K562 (cell line): ENCODE measurements at regions not wholly inside any gene's neighbourhood (a gene's known extent, or its start where the extent isn't known, plus 50 kb on each side); places are given as distances from the start of the nearest gene placed in this dataset.

Experiments
- BRCA1 ChIP-seq, 2 experiments: fragments of 450-650 bp in 1 of 2; sonication (generic) in 1 of 2; formaldehyde crosslinking in 1 of 2; IDR thresholded peaks; 2 replicates each; pipeline versions ENCODE4 v1.5.0 to v1.6.1; 2017 to 2020; ENCODE audit warnings: mild to moderate bottlenecking in 1 of 2, missing genetic modification reagents in 1 of 2
- CEBPB ChIP-seq: fragments of 450-650 bp; IDR thresholded peaks from 2 replicates; pipeline ENCODE4 v1.6.1; 2016; ENCODE audit warnings: missing genetic modification characterization, missing compliant biosample characterization
- CTCF ChIP-seq, 3 experiments: IDR thresholded peaks in 2 of 3; conservative IDR thresholded peaks in 1 of 3; 2 replicates each; pipeline ENCODE4 v1.5.1; 2011 to 2012; ENCODE audit warnings: low read length in 3 of 3, mild to moderate bottlenecking in 3 of 3, control low read depth in 2 of 3, improper control_type of control experiment in 1 of 3, inconsistent platforms in 1 of 3, low read depth in 1 of 3, mixed read lengths in 1 of 3, moderate library complexity in 1 of 3; ENCODE audit not compliant: insufficient read depth in 2 of 3
- HDAC6 ChIP-seq: IDR thresholded peaks from 2 replicates; pipeline ENCODE4 v1.6.1; 2012; ENCODE audit warnings: low read depth, mild to moderate bottlenecking, control low read depth, inconsistent platforms, low read length, moderate library complexity
- HNRNPL ChIP-seq: fragments of 200-400 bp; formaldehyde crosslinking; IDR thresholded peaks from 2 replicates; pipeline ENCODE4 v1.6.1; 2017; ENCODE audit warnings: low read depth, mild to moderate bottlenecking, low read length
- NFYB ChIP-seq: IDR thresholded peaks from 2 replicates; pipeline ENCODE4 v1.6.1; 2011; ENCODE audit warnings: mild to moderate bottlenecking, moderate library complexity; ENCODE audit not compliant: insufficient read length; ENCODE audit errors: extremely low read depth
- SPI1 ChIP-seq: IDR thresholded peaks from 2 replicates; pipeline ENCODE4 v1.6.1; 2011; ENCODE audit warnings: low read depth, low read length, control low read depth, borderline replicate concordance
- SRF ChIP-seq, 2 experiments: fragments of 250-450, 450-650 bp in 1 of 2; sonication (Bioruptor Pico) in 1 of 2; sonication (generic) in 1 of 2; formaldehyde crosslinking; IDR thresholded peaks; 2 replicates each; pipeline versions ENCODE4 v1.5.0 to v1.5.1; 2020 to 2022; ENCODE audit warnings: mild to moderate bottlenecking in 1 of 2, missing genetic modification reagents in 1 of 2
- SUPT5H ChIP-seq: fragments of 450-650 bp; IDR thresholded peaks from 2 replicates; pipeline ENCODE4 v1.6.1; 2016
- ZNF707 ChIP-seq: fragments of 250-450 bp; sonication (Bioruptor Pico); conservative IDR thresholded peaks from 2 replicates; pipeline ENCODE4 v1.8.0; 2022; ENCODE audit warnings: inconsistent platforms, mild to moderate bottlenecking, moderate library complexity
- ZNF740 ChIP-seq, 3 experiments: fragments of 200-800 bp in 1 of 3; sonication (Bioruptor generic) in 1 of 3; sonication (generic) in 1 of 3; formaldehyde crosslinking in 1 of 3; IDR thresholded peaks; 2 replicates each; pipeline versions ENCODE4 v1.6.1 to v1.8.0; 2016 to 2022; ENCODE audit warnings: mild to moderate bottlenecking in 2 of 3, missing compliant biosample characterization in 2 of 3, missing genetic modification characterization in 2 of 3, missing genetic modification reagents in 1 of 3
- TF ChIP-seq, protein P1 (sequence below): fragments of 200-800 bp; sonication (Bioruptor generic); IDR thresholded peaks from 2 replicates; pipeline ENCODE4 v1.6.1; 2017; ENCODE audit warnings: missing genetic modification characterization, missing compliant biosample characterization
- TF ChIP-seq, protein P2 (sequence below), 2 experiments: fragments of 450-650 bp; IDR thresholded peaks; 2 replicates each; pipeline ENCODE4 v1.6.1; 2016; ENCODE audit warnings: mild to moderate bottlenecking in 2 of 2, borderline replicate concordance in 1 of 2, low read depth in 1 of 2, moderate library complexity in 1 of 2
- TF ChIP-seq, protein P3 (sequence below): sonication (generic); formaldehyde crosslinking; IDR thresholded peaks from 2 replicates; pipeline ENCODE4 v1.9.0; 2022; ENCODE audit warnings: mild to moderate bottlenecking, missing genetic modification reagents

DNA sequence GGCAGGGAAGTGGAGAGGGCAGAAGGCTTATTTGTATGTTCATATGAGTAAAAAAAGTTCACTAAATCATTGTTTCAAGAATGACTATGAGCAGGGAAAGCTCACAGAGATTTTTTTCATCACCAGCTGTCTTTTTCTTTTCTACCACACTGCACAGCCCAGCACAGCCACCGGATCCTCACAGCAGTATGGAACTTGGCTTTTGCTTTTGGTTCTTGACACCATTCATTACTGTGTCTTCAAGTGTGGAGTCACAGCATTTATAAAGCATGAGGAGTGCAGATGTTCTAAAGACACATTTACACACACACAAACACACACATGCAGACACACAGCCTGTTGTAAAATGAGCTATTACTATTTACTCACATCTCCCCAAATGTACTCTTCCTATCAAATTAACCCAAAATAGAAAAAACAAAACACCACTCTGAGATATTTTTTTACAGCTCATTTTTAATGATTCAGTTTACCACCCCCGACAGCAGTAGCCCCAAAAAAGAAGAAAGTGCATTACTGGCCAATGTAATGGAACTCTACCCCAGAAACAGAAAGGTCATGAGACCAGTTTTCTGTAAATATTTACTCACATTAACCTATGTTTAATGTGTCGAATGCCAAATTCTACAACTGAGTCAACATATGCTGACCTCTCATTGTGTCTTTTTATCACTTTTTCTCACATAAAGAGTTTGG is 60.5 kb downstream of the BTG1 start:
- TF ChIP-seq HDAC6: no peak
- TF ChIP-seq SRF (CRISPR knock-in tag; IDR thresholded peaks at IDR 0.05): no peak
- TF ChIP-seq SUPT5H: no peak
- no peak for TF ChIP-seq NFYB
- no peak for TF ChIP-seq ZNF740 (CRISPR knock-in tag; IDR thresholded peaks at IDR 0.05)
- no peak for TF ChIP-seq ZNF740 (tag; IDR thresholded peaks at IDR 0.05)
- no peak for TF ChIP-seq SPI1
- TF ChIP-seq BRCA1 (IDR thresholded peaks at IDR 0.05): no peak
- TF ChIP-seq BRCA1 (CRISPR knock-in tag; IDR thresholded peaks at IDR 0.05): no peak
- TF ChIP-seq, protein P1, sequence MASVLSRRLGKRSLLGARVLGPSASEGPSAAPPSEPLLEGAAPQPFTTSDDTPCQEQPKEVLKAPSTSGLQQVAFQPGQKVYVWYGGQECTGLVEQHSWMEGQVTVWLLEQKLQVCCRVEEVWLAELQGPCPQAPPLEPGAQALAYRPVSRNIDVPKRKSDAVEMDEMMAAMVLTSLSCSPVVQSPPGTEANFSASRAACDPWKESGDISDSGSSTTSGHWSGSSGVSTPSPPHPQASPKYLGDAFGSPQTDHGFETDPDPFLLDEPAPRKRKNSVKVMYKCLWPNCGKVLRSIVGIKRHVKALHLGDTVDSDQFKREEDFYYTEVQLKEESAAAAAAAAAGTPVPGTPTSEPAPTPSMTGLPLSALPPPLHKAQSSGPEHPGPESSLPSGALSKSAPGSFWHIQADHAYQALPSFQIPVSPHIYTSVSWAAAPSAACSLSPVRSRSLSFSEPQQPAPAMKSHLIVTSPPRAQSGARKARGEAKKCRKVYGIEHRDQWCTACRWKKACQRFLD (CRISPR knock-in tag): no peak
- no peak for TF ChIP-seq CEBPB
- no peak for TF ChIP-seq HNRNPL
- no peak for TF ChIP-seq CTCF (IDR thresholded peaks at IDR 0.05 in 2 of 3, conservative IDR thresholded peaks at IDR 0.05 in 1 of 3; ENCODE audit: insufficient read depth in 2 of 3, low read depth in 1 of 3, low read length in 3 of 3)
- no peak for TF ChIP-seq ZNF707
- TF ChIP-seq, protein P2, sequence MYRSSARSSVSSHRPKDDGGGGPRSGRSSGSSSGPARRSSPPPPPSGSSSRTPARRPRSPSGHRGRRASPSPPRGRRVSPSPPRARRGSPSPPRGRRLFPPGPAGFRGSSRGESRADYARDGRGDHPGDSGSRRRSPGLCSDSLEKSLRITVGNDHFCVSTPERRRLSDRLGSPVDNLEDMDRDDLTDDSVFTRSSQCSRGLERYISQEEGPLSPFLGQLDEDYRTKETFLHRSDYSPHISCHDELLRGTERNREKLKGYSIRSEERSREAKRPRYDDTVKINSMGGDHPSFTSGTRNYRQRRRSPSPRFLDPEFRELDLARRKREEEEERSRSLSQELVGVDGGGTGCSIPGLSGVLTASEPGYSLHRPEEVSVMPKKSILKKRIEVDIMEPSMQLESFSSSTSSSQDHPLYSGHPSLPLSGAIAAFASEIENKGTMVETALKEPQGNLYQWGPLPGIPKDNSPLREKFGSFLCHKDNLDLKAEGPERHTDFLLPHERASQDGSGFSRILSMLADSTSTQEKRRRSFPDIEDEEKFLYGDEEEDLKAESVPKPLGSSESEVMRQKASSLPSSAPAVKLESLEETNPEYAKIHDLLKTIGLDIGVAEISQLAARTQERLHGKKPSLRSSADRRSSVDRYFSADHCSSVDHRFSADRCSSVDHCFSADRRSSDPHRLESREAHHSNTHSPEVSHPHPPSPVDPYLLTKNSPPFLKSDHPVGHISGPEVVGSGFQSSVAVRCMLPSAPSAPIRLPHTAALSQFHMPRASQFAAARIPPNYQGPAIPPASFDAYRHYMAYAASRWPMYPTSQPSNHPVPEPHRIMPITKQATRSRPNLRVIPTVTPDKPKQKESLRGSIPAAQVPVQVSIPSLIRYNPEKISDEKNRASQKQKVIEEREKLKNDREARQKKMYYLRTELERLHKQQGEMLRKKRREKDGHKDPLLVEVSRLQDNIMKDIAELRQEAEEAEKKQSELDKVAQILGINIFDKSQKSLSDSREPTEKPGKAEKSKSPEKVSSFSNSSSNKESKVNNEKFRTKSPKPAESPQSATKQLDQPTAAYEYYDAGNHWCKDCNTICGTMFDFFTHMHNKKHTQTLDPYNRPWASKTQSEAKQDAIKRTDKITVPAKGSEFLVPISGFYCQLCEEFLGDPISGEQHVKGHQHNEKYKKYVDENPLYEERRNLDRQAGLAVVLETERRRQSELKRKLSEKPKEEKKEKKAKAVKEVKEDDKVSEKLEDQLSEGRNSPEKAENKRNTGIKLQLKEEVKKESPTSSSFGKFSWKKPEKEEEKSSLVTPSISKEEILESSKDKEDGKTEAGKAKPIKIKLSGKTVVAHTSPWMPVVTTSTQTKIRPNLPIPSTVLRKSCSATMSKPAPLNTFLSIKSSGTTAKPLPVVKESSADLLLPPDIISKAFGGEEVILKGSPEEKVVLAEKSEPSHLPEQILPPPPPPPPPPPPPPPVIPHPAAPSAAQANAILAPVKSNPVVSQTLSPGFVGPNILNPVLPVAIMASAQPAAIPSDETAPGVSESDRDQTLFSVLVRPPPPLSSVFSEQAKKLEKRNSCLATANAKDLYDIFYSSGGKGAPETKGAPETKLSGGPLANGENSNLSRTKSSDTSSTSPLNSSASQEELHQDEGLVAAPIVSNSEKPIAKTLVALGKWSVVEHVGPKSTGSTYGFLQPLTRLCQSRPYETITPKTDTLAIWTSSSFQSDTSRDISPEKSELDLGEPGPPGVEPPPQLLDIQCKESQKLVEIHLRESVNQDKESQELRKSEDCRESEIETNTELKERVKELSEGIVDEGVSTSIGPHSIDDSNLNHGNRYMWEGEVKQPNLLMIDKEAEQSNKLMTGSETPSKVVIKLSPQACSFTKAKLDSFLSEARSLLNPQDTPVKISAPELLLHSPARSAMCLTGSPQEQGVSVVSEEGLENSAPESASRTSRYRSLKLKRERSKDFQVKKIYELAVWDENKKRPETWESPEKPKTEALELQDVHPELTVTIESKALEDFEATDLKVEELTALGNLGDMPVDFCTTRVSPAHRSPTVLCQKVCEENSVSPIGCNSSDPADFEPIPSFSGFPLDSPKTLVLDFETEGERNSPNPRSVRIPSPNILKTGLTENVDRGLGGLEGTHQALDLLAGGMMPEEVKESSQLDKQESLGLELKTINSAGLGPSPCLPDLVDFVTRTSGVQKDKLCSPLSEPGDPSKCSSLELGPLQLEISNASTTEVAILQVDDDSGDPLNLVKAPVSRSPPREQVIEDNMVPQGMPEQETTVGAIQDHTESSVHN (IDR thresholded peaks at IDR 0.05; ENCODE audit: borderline replicate concordance in 1 of 2, low read depth in 1 of 2): no peak
- TF ChIP-seq, protein P3, sequence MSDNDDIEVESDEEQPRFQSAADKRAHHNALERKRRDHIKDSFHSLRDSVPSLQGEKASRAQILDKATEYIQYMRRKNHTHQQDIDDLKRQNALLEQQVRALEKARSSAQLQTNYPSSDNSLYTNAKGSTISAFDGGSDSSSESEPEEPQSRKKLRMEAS: no peak
